GM19397 (cell line): ENCODE measurements at regions not wholly inside any gene's neighbourhood (a gene's known extent, or its start where the extent isn't known, plus 50 kb on each side); places are given as distances from the start of the nearest gene placed in this dataset.

Source experiments
- ATAC-seq: cut with Tn5 transposase; IDR thresholded peaks from one replicate; pipeline ENCODE4 v1.9.1; 2021; ENCODE audit warnings: mild to moderate bottlenecking, moderate library complexity; ENCODE audit not compliant: unreplicated experiment

GRCh38 chr6:10307028-10307427 is 107.8 kb downstream of the TFAP2A start:
- no peak for ATAC-seq

- no peak for ATAC-seq
Measured at GRCh38 chr6:10305790-10306415, 109.0 kb downstream of the TFAP2A start.

- no peak for ATAC-seq
Measured at GRCh38 chr6:10303608-10304506, 111.0 kb downstream of the TFAP2A start.

- no peak for ATAC-seq
Measured at GRCh38 chr6:10302566-10303235, 112.2 kb downstream of the TFAP2A start.

GRCh38 chr6:10300071-10300470 is 114.8 kb downstream of the TFAP2A start:
- no peak for ATAC-seq

GRCh38 chr6:10297832-10298231 is 117.0 kb downstream of the TFAP2A start:
- no peak for ATAC-seq

- no peak for ATAC-seq
Measured at GRCh38 chr6:10278746-10279145, 136.1 kb downstream of the TFAP2A start.

- ATAC-seq = no peak
Measured at GRCh38 chr6:10276660-10277287, 138.1 kb downstream of the TFAP2A start.

GRCh38 chr6:10276106-10276505 is 138.8 kb downstream of the TFAP2A start:
- no peak for ATAC-seq

- ATAC-seq = no peak
Measured at GRCh38 chr6:10272591-10272990, 142.3 kb downstream of the TFAP2A start.

GRCh38 chr6:10271982-10272381 is 142.9 kb downstream of the TFAP2A start:
- no peak for ATAC-seq

GRCh38 chr6:10269814-10270472 is 144.9 kb downstream of the TFAP2A start:
- ATAC-seq = peak; percentile 52

GRCh38 chr6:10268611-10269310 is 146.1 kb downstream of the TFAP2A start:
- no peak for ATAC-seq

- no peak for ATAC-seq
Measured at GRCh38 chr6:10268111-10268510, 146.8 kb downstream of the TFAP2A start.

GRCh38 chr6:10266462-10266861 is 148.4 kb downstream of the TFAP2A start:
- ATAC-seq = no peak

GRCh38 chr6:10266061-10266460 is 148.8 kb downstream of the TFAP2A start:
- ATAC-seq = no peak

- ATAC-seq = no peak
Measured at GRCh38 chr6:10262505-10262904, 152.4 kb downstream of the TFAP2A start.

GRCh38 chr6:10259671-10260070 is 155.2 kb downstream of the TFAP2A start:
- ATAC-seq = no peak

- ATAC-seq = no peak
Measured at GRCh38 chr6:10258341-10258740, 156.5 kb downstream of the TFAP2A start.

GRCh38 chr6:10256113-10256690 is 158.7 kb downstream of the TFAP2A start:
- ATAC-seq = no peak
